Gastrocnemius medialis (tissue), 4 donors: ENCODE measurements at regions not wholly inside any gene's neighbourhood (a gene's known extent, or its start where the extent isn't known, plus 50 kb on each side); places are given as distances from the start of the nearest gene placed in this dataset.

Experiments used
- CTCF ChIP-seq, 5 experiments: fragments of 450-650 bp in 3 of 5; fragments of 200-600 bp in 2 of 5; sonication (generic) in 2 of 5; IDR thresholded peaks in 4 of 5; conservative IDR thresholded peaks in 1 of 5; 1 replicate in 4 of 5; 2 replicates in 1 of 5; pipeline ENCODE4 v1.5.1; 2016 to 2019; ENCODE audit warnings: antibody characterized with exemption in 5 of 5, mild to moderate bottlenecking in 3 of 5, moderate library complexity in 3 of 5
- POLR2A ChIP-seq, 2 donors: fragments of 450-650 bp; IDR thresholded peaks; one replicate each; pipeline ENCODE4 v1.6.1; 2017; ENCODE audit warnings: antibody characterized with exemption in 2 of 2, mild to moderate bottlenecking in 2 of 2, moderate library complexity in 2 of 2

DNA sequence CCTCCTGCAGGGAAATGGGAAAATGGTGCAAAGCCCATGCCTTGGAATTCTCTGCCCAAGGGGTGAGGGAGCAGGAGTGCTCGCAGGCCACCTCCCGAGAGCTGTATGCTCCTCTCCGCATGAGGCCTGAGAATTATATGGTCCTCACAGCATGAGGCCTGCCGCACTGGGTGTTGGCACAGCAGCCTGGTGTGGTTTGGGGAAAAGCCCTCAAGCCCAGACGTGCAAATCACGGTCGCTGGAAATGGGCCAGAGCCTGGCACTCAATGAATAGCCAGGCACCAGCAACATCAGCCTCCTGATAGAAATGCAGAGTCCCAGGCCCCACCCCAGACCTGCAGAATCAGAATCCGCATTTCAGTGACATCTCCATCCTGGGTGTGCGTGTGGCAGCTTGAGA, 156.4 kb upstream of the FOXF1 start:
- no peak for TF ChIP-seq CTCF (IDR thresholded peaks at IDR 0.05 in 4 of 5, conservative IDR thresholded peaks at IDR 0.05 in 1 of 5)
- no peak for TF ChIP-seq POLR2A (IDR thresholded peaks at IDR 0.05)
